ENCODE measurements at regions not wholly inside any gene's neighbourhood (a gene's known extent, or its start where the extent isn't known, plus 50 kb on each side); places are given as distances from the start of the nearest gene placed in this dataset.
"Not testable (repeated sequence)": the region's sequence is repeated elsewhere in the genome, so short reads cannot be mapped to it uniquely, and the experiment has no call there.

- no peak for TF ChIP-seq CTCF (IDR thresholded peaks at IDR 0.05; ENCODE audit: low read depth, low read length)
- H3K4me3 ChIP-seq (ENCODE audit: low read depth, low read length) = no peak overlapping the region
Observed at GRCh38 chr16:65743558-65743957, 621.7 kb upstream of the CDH11 start.

GRCh38 chr16:65740711-65741110, 618.8 kb upstream of the CDH11 start:
- TF ChIP-seq CTCF (IDR thresholded peaks at IDR 0.05; ENCODE audit: low read depth, low read length) = no peak
- no peak overlapping the region for H3K4me3 ChIP-seq (ENCODE audit: low read depth, low read length)

GRCh38 chr16:65739518-65739917, 617.7 kb upstream of the CDH11 start:
- no peak for TF ChIP-seq CTCF (IDR thresholded peaks at IDR 0.05; ENCODE audit: low read depth, low read length)
- H3K4me3 ChIP-seq (ENCODE audit: low read depth, low read length) = no peak overlapping the region

GRCh38 chr16:65737831-65738230, 616.0 kb upstream of the CDH11 start:
- TF ChIP-seq CTCF (IDR thresholded peaks at IDR 0.05; ENCODE audit: low read depth, low read length) = no peak
- H3K4me3 ChIP-seq (ENCODE audit: low read depth, low read length) = no peak overlapping the region

GRCh38 chr16:65735615-65736014, 613.8 kb upstream of the CDH11 start:
- H3K4me3 ChIP-seq (ENCODE audit: low read depth, low read length) = not testable (repeated sequence)

- no peak for TF ChIP-seq CTCF (IDR thresholded peaks at IDR 0.05; ENCODE audit: low read depth, low read length)
- H3K4me3 ChIP-seq (ENCODE audit: low read depth, low read length) = no peak overlapping the region
Observed at GRCh38 chr16:65733721-65734120, 611.9 kb upstream of the CDH11 start.

GRCh38 chr16:65731833-65732232, 610.0 kb upstream of the CDH11 start:
- TF ChIP-seq CTCF (IDR thresholded peaks at IDR 0.05; ENCODE audit: low read depth, low read length) = no peak
- no peak overlapping the region for H3K4me3 ChIP-seq (ENCODE audit: low read depth, low read length)

- no peak for TF ChIP-seq CTCF (IDR thresholded peaks at IDR 0.05; ENCODE audit: low read depth, low read length)
- no peak overlapping the region for H3K4me3 ChIP-seq (ENCODE audit: low read depth, low read length)
Observed at GRCh38 chr16:65728652-65729051, 606.8 kb upstream of the CDH11 start.
